NCI-H524 (cell line): ENCODE measurements at regions not wholly inside any gene's neighbourhood (a gene's known extent, or its start where the extent isn't known, plus 50 kb on each side); places are given as distances from the start of the nearest gene placed in this dataset.
"Not testable (repeated sequence)": the region's sequence is repeated elsewhere in the genome, so short reads cannot be mapped to it uniquely, and the experiment has no call there.

Experiments
- DNase-seq, 2 experiments: peaks; one replicate each; lab custom pipeline; 2025; lab: John Stamatoyannopoulos, UW

DNA sequence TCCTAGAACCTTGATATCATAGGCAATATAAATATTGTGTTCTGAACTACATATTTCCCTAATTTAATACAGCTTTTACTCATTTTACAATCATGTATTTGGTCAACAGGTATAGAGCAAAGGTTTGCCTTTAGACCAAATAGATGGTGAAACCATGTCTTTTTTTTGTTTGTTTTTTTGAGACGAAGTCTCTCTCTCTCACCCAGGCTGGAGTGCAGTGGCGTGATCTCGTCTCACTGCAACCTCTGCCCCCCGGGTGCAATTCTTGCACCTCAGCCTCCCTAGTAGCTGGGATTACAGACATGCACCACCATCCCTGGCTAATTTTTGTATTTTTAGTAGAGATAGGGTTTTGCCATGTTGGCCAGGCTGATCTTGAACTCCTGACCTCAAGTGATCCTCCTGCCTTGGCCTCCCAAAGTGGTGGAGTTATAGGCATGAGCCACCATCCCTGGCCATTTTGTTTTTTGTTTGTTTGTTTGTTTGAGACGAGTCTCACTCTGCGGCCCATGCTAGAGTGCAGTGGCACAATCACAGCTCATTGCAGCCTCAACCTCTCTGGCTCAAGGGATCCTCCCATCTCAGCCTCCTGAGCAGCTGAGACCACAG is 243.7 kb upstream of the FOXN3 start:
- DNase-seq, result not testable (repeated sequence)

DNA sequence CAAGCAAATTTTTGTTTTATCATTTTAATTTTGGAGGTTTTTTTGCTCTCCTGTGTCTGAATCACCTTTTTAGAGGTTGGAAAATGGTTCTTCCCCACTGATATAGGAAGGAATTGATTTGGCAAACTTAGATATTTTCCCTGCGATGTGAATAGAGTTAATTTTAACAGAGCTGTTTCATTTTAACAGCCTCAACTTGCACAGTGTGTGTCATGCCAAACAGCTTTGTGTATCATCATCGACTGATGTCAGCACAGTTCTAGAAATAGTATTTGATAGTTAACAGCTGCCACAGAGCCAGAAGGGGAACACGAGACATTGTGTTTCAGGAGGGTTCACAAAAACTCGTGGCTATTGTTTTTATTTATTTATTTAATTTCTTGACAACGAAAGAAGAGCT is 243.1 kb upstream of the FOXN3 start:
- DNase-seq, result no peak

DNA sequence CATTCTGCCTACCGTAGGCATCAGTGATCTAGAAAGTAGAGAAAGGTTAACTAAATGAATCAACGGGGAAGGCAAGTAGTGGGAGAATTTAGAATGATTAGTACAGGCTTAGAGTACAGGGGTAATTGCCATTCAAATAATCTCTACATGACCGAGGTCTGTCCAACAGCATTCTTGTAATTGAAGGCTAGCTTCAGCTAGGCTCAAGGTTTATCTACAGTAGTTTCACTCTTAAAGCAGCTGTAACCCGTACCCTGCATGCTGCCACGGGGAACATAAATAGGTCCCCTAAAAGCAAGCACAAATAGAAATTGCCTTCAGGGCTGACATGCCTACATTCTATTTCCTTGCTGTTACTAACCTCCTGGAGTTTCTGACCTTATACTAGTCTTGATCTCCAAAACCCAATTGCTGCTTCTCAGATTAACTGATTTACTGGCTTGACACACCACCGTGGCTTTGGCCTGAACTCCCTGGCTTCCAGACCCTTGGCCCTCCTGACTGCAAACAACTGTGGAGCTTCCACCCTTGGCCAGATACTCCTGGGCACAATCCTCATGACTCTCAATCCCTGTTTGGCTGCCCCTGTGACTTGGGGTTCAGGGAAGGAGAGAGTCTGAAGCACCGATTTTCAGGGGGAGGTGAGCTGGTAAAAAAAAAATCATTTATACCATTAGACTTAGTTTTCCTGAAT is 242.1 kb upstream of the FOXN3 start:
- no peak for DNase-seq

DNA sequence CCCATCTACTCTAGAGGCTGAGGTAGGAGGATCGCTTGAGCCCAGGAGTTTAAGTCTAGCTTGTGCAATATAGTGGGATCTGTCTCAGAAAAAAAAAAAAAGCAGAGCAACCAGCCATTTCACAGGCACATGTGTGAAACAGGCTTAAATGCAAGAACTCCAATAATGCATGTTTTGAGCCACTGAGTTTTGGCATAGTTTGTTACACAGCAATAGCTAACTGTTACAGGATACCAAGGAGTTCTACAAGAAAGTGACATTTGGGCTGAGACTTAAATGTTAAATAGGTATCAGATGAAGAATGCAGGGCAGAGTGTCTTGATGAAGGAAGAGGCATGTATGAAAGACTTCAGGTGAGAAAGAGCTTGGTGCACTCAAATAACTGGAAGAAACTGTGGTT is 240.0 kb upstream of the FOXN3 start:
- DNase-seq, result no peak

DNA sequence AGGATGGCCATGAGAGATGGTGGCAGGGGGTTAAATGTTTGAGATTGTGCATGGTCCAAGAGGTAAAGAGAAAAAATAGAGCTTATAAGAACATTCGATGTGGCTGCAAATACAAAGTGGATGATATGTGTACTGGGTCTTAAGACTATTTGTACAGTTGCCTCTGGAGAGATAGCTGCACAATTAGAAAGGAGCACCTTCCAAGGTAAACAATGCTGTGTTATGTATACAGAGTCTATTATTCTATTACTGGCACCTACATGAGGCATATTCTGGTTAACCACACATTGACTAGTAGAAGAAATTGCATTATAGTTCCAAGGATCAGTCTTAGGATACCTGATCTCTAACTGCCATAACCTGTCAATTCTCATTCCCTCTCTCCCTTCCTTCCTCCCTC is 238.0 kb upstream of the FOXN3 start:
- no peak for DNase-seq

DNA sequence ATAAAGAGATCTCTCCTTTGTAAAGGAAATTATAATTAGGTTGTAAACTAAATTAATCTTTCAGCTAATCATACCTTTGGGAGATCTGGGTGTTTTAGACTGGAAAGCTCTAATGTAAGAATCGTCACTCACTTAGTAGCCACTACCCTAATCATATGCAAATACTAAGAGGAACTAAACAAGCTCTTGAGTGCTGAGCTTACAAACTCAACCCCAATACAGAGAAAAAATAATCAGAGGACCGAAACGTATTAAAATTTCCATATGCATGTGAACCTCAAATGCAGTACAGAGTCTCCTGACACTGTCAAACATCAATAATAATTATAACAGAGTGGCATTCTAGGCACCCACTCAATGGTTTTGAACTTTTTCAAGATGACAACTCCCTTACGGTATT is 235.3 kb upstream of the FOXN3 start:
- DNase-seq, result no peak

DNA sequence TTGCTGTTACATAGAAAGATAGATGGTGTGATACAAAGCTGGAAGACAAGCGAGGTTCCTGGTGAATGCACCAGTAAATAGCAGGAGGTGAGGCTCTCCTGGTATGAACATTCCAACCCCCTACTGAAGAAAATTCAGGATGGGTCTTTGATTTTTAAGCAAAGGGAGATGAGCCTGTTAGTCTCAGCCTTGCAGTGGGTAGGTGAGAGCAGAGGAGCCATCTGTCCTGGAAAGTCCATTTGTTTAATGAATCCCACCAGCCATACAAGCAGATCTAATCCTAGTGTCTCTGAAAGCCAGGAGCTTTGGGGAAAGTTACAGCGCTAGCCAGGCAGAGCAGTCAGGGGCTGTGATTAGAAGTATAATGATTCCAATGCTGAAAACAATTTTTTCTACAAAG is 234.8 kb upstream of the FOXN3 start:
- peak in 1 of 2 experiments; percentile 72 for DNase-seq

DNA sequence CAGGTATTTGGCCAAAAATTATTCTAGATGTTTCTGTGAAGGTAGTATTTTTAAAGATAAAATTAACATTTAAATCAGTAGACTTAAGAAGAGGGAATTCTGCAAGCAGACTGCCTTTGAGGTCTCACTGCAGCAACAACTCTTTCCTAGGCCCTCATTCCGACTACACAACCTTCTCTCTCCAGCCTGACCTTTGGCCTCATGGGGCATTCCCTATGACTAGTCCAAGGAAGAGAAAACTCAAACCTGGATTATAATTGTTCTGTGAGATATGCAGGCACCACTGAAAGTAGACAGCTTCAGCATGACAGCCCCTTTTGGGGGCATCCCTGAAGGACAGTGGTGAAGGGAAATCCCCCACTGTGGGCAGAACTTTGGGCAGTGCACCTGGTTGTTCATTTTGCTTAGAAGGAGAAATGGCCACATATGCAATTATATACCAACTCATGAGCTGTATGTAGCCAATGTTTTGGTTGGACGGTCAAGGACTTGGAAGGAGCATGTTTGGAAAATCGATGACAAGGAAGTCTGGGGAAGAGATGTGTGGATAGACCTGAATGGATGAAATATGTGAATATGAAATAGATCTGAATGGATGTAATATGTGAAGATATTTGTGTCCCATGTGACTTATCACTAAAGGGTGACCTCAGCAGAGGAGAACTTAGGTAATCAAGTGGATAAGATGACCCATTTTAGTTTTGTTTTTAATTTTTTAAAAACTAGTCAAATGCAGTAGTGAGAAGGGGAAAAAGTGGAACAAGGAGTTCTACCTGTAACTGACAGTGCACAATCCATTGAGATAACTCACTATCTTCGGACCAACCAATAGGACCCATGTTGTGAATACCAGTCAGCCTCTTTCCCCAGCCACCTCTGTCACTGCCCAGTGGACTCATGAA is 233.3 kb upstream of the FOXN3 start:
- DNase-seq, result no peak

DNA sequence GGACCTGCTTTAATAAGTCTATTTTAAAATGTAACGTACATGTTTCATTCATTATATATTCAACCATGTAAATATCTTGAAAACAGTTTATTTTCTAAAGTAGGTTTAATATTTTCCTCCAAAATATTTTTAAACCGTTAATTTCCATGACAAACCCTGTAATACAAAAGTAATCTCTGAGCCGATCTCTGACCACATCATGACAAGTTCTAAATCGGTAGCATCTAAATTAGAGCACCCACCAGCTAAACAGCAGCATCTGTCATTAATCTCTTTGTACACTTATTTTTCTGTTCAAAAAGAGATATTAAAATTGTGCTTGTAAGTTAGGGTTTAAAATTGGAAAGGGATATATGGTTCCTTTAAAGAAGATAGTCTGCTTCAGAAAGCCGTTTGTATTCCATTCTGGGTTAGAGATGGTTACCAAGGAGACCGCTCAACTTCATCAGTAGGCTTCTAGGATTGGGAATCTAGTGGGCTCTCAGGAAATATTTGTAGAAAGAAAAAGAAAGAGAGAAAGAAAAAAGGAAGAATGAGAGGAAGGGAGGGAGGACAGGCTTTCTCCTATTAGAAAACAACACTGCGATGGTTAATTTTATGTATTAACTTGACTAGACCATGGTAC is 232.5 kb upstream of the FOXN3 start:
- DNase-seq, result no peak

DNA sequence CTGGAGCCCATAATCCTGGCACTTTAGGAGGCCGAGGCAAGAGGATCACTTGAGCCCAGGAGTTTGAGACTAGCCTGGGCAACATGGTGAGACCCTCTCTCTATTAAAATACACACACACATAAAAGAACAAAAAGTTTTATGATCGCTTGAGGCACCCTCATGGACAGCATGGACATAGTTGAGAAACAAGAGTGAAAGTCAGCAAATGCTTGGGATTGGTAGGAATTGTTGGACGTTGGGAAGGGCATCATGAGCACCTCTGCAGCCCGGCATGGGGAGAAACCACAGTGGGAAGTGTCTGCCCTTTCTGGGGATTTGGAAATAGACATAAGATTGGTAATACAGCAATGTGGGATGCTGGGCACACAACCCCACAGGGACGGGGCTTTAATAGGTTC is 231.9 kb upstream of the FOXN3 start:
- no peak for DNase-seq

DNA sequence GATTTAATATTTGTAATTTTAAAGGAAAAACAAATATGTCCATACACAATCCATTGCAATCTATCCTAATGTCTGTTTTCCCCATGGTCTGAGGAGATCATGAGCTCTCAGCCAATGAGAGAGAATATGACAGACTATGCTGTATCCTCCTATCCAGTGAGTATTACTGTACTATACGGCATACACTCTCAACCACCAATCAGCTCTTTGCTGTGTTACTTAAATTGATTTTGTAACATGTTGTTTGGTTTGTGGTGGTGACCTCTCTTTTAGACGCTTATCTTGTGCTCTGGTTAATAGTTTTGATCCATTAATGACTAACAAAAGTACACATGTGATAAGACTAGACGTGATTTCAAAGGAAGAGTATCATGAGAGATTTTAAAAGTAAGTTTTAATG is 231.5 kb upstream of the FOXN3 start:
- no peak for DNase-seq

DNA sequence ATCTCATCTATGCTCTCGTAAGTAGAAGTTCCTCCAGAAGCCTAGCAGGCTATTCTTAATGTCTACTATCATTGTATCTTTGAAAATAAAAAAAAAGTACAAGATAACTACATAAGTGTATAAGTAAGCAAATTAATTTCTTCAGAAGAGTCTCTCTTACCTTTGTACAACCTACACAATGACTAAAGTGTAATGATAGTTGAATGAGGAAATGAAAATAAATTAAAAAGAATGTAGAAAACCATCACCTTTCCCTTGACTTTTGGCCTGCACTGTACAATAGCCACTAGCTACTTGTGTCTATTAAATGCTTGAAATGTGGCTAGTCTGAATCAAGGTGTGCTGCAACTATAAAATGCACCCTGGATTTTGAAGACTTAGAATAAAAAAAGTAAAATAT is 229.9 kb upstream of the FOXN3 start:
- no peak for DNase-seq

DNA sequence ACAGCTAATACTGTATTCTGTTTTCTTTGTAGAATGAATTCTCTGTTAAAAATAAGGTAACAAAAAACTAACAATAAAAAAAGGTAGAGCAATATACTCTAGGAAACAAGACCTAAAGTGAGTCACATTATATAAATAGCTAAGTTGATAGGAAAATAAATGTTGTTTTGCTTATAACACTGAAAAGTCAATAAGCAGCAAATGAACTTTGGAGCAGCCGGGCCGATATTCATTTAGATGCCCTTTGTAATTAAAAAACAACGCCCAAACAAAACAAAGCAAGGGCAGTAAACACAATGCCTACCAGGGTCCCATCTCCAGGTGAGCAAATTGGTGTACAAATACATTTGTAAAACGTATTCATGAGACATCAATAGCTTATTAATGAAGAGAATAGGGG is 227.6 kb upstream of the FOXN3 start:
- no peak for DNase-seq

DNA sequence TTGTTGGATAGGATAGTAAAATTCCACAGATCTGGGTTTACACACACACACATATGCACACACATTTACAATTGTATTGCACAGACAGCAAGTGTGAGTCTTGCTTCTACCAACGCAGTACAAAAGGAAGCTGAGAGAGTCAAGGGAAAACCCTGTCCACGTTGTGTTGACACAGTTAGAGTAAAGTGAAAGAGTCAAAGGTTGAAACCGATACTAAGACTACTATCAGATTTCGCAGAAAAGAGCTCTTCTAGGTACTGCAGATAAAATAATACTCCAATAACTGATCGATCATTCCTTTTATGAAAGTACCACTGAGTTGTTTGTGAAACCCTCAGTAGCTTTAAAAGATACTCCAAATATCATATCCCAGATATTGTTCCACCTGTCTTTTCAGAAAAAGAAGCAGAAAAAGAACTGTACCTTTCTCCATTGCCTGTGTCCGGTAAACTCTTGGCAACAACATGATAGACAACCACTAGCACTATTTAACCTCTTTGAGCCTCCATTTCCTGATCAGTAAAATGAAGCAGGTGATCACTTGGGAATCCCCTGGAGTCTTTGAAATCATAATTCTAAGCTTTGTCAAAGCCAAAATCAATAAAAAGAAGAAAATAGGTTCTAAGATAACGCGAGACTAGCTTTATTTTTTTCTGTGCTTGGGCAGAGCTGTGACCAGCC is 224.6 kb upstream of the FOXN3 start:
- no peak for DNase-seq

DNA sequence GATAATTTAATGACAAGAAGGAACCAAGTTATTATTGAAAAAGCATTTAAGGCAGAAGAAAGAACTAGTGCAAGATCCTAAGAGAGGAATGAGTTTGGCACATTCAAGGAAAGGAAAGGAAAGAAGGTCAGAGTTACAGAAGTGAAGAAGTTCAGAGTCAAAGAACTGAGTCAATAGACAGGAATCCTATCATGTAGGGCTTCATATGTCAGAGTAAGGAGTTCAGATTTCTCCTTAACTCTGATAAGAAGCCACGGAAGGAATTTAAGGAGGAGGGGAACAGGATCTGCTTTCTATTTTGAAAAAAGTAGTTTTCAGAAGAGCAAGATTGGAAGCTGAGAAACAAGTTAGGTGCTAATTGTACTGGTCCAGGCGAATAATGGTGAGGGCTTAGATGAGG is 223.1 kb upstream of the FOXN3 start:
- DNase-seq, result no peak

DNA sequence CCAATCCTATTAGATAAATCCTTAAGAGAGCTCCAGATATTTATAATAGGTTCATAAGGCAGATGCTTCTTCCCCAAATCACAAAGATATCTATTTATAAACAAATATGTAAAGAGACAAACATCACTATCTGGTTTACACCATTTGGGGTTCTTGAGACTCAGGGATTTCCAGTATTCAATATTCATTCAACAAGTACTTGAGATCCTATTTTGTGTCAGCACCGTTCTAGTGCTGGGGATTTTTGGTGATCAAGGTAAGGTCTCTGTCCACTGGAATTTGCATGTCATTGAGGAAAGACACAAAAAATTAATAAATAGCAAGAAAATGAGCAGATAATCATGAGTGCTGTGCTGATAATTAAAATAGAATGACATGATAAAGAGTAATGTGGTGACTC is 222.7 kb upstream of the FOXN3 start:
- DNase-seq, result no peak

DNA sequence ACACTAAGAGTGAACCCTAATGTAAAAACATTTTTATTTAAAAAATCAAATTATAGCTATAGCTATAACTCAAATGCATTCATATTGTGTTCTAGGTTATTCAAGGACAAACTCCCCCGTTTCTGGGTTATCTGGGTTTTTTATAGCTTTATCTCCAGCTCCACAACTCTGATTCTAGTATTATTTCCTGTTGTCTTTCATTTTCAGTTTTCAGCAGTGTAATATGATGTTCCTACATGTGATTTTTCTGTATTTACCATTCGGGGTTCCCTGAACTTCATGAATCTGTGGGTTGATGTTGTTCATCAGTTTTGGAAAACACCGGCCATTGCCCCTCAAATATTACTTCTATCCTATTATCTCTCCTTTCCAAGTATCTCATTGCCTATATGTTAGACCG is 221.9 kb upstream of the FOXN3 start:
- DNase-seq, result no peak

DNA sequence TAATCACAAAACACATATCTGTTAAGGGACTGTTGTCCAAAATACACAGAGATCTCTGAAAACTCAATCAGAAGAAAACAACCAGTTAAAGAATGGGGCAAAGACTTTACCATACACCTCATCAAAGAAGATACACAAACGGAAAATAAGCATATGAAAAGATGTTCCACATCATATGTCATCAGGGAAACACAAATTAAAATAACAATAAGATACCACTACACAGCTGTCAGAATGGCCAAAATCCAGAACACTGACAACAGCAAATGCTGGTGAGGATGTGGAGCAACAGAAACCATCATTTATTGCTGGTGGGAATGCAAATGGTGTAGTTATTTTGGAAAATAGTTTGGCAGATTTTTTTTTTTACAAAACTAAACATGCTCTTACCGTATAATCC is 220.5 kb upstream of the FOXN3 start:
- DNase-seq, result no peak

DNA sequence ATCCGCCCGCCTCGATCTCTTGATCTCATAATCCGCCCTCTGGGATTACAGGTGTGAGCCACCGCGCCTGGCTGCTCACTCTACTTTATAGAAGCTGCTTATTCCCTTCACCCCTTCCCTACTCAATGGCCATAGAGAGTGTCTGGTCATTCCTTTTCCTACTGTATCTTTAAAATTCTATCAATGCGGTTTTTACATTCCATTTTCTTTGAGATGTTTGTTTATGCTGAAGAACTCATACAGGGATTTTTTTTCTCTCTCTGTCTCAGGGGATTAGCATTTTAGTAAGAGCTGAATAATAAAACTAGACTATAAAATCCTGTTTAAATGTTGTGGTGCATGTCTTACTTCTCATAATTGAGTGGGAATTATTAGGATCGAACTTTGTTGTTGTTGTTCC is 218.6 kb upstream of the FOXN3 start:
- no peak for DNase-seq

DNA sequence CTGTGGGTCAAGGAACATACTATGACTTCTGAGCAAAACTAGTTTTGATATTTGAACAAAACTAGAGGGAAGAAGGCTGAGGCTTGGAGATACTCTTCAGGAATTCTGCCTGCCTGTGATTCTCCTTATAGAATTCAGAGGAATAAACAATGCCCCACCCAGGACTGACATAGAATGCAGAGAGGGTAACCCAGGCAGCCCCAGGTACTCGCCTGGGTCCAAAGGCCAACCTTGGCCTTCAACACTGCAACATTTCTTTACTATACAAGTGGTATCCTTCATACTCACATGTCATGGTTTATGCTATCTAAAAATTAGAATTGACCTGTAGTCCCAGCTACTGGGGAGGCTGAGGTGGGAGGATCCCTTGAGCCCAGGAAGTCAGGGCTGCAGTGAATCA is 217.0 kb upstream of the FOXN3 start:
- DNase-seq, result no peak

DNA sequence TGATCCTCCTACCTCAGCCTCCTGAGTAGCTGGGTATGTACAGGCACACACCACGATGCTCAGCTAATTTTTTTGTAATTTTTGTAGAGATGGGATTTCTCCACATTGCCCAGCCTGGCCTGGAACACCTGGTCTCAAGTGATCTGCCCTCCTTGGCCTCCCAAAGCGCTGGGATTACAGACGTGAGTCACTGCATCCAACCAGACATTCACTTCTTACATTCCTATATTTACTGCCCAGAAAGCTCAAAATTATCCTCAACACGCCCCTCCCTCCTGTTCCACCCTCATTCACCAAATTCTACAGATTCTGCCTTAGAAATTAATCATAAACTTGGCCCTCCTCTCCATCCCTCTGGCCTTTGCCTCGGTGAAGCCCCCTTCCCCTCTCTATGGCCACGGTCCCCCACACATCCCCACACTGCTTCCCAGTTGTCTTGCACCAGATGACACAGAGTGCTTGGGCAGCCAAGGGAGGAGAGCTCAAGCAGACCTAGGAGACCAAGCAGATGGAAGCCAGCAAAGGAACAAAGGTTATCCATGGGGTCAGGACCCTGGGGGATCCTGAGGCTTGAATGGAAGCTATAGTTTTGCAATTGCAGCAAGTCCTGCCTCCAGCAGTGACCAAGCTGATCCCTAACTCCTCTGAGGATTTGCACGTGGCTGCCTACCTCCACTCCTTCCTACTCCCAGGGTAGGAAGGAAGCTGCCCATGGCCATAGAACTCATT is 213.2 kb upstream of the FOXN3 start:
- no peak for DNase-seq
